ENCODE measurements at regions not wholly inside any gene's neighbourhood (a gene's known extent, or its start where the extent isn't known, plus 50 kb on each side); places are given as distances from the start of the nearest gene placed in this dataset.

DNA sequence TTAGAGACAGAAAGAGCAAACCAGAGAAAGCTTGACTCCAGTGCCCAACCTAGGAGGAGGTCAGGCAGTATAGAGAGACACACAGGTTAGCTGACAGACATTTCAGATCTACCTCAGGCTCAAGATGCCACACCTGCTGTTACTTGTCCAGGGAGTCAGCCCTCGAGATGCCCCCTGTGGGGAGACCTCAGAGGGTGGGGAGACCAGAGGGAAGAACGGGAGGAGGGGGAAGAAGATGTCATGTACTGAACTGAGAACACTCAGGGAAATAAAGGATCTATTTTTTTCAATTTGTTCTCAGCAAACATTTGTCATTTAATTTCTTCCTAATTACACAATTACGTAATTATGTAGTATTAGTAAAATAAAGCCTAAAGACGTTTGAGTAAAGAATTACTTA is 196.3 kb upstream of the CADM1 start:
- no peaks in the 10 kb centered on the region for H3K4me1 Mint-ChIP-seq (ENCODE audit: unreplicated experiment)
- no peaks in the 10 kb centered on the region for H3K9me3 Mint-ChIP-seq (ENCODE audit: unreplicated experiment)
- no peaks in the 10 kb centered on the region for H3K36me3 Mint-ChIP-seq (ENCODE audit: low read depth, unreplicated experiment)
- no peak overlapping the region for H3K27ac Mint-ChIP-seq (ENCODE audit: unreplicated experiment)
- no peak for DNase-seq (ENCODE audit: low spot score)
- TF ChIP-seq, protein P1, sequence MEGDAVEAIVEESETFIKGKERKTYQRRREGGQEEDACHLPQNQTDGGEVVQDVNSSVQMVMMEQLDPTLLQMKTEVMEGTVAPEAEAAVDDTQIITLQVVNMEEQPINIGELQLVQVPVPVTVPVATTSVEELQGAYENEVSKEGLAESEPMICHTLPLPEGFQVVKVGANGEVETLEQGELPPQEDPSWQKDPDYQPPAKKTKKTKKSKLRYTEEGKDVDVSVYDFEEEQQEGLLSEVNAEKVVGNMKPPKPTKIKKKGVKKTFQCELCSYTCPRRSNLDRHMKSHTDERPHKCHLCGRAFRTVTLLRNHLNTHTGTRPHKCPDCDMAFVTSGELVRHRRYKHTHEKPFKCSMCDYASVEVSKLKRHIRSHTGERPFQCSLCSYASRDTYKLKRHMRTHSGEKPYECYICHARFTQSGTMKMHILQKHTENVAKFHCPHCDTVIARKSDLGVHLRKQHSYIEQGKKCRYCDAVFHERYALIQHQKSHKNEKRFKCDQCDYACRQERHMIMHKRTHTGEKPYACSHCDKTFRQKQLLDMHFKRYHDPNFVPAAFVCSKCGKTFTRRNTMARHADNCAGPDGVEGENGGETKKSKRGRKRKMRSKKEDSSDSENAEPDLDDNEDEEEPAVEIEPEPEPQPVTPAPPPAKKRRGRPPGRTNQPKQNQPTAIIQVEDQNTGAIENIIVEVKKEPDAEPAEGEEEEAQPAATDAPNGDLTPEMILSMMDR (IDR thresholded peaks at IDR 0.05; ENCODE audit: unreplicated experiment) = no peak
- H3K4me3 Mint-ChIP-seq (ENCODE audit: unreplicated experiment) = no peak overlapping the region
- no peaks in the 10 kb centered on the region for H3K27me3 Mint-ChIP-seq (ENCODE audit: unreplicated experiment)

DNA sequence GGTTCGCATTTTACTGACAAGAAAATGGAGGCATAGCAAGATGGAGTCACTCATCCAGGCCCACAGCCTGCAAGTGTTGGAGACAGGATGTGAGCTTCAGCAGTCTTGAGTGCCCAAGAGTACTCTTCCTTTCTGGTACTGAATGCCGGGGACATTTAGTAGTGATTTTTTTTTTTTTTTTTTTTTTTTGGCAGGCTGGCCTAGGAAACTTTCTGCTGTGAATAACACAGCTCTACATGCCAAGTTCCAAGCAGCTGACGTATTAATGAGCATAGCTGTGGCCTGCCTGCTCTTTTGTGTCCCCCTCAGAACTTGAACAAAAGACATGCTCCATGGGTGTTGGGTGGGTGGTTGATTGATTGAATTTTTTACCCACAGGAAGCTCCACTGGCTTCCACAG is 195.5 kb upstream of the CADM1 start:
- H3K4me3 Mint-ChIP-seq (ENCODE audit: unreplicated experiment) = no peak overlapping the region
- H3K4me1 Mint-ChIP-seq (ENCODE audit: unreplicated experiment) = no peaks in the 10 kb centered on the region
- TF ChIP-seq, protein P1 (IDR thresholded peaks at IDR 0.05; ENCODE audit: unreplicated experiment) = no peak
- H3K9me3 Mint-ChIP-seq (ENCODE audit: unreplicated experiment) = no peaks in the 10 kb centered on the region
- H3K36me3 Mint-ChIP-seq (ENCODE audit: low read depth, unreplicated experiment) = no peaks in the 10 kb centered on the region
- DNase-seq (ENCODE audit: low spot score) = no peak
- no peaks in the 10 kb centered on the region for H3K27me3 Mint-ChIP-seq (ENCODE audit: unreplicated experiment)
- no peak overlapping the region for H3K27ac Mint-ChIP-seq (ENCODE audit: unreplicated experiment)

DNA sequence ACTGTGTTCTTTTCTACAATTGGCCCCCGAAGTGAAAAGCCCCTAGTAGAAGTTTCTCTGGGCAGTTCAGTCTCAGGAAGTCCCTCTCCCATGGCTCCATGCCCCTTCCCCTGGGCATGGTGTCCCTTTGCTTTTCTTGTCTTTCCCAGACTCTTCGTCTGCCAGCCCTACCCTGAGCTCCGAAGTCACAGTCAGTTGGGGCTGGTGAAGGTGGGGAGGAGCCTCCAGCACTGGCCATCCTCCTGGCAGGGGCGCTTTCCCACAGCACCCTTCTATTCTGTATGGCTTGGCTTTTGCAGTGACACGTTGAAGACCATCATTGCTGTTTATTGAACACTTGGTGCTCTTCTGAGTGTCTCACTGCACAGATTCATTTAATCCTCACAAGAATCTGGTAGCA is 195.1 kb upstream of the CADM1 start:
- Mint-ChIP-seq H3K36me3 (ENCODE audit: low read depth, unreplicated experiment) (no peaks in the 10 kb centered on the region), H3K27me3 (ENCODE audit: unreplicated experiment) (no peaks in the 10 kb centered on the region), H3K4me3 (ENCODE audit: unreplicated experiment) (no peak overlapping the region), H3K9me3 (ENCODE audit: unreplicated experiment) (no peaks in the 10 kb centered on the region), H3K4me1 (ENCODE audit: unreplicated experiment) (no peaks in the 10 kb centered on the region), H3K27ac (ENCODE audit: unreplicated experiment) (no peak overlapping the region)
- TF ChIP-seq, protein P1 (IDR thresholded peaks at IDR 0.05; ENCODE audit: unreplicated experiment) = no peak
- DNase-seq (ENCODE audit: low spot score) = no peak

DNA sequence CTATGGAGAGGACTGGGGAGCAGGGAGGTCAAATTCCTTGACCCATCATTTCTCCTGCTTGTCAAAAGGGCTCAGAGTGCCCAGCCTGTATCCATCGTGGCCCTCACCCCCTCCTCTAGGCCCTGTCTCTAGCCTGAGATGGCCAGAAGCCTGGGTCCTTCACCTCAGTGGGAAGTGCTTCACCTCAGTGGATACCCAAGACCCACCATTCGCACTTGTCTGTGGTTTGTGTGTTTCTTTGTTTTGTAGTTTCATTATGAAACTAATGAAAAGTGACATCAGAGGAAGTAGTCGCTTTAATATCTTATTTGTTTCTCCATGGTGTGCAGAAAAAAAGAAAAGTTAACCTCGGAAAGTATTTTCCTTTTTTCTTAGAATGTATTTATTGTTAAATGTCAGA is 194.0 kb upstream of the CADM1 start:
- H3K4me1 Mint-ChIP-seq (ENCODE audit: unreplicated experiment) = no peaks in the 10 kb centered on the region
- no peaks in the 10 kb centered on the region for H3K36me3 Mint-ChIP-seq (ENCODE audit: low read depth, unreplicated experiment)
- no peak overlapping the region for H3K4me3 Mint-ChIP-seq (ENCODE audit: unreplicated experiment)
- no peaks in the 10 kb centered on the region for H3K9me3 Mint-ChIP-seq (ENCODE audit: unreplicated experiment)
- TF ChIP-seq, protein P1 (IDR thresholded peaks at IDR 0.05; ENCODE audit: unreplicated experiment) = no peak
- no peak overlapping the region for H3K27ac Mint-ChIP-seq (ENCODE audit: unreplicated experiment)
- DNase-seq (ENCODE audit: low spot score) = no peak
- H3K27me3 Mint-ChIP-seq (ENCODE audit: unreplicated experiment) = no peaks in the 10 kb centered on the region

DNA sequence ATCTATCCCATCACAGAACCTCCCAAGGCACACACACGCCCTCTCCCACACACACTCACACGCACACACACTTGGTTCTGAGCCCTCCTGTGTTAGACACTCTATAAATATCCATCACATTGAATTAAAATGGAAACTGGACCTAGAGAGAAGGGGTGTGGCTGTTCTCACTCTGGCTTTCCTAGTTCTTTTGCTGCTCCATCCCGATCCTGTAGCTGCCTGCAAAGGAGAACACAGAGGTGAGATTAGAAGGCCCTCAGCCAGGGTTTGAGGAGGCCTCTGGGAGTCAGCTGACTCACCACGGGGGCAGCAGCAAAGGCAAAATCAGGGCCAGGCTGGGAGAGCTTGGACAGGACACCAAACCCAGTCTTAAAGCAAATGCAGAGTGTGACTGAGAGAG is 192.3 kb upstream of the CADM1 start:
- TF ChIP-seq, protein P1 (IDR thresholded peaks at IDR 0.05; ENCODE audit: unreplicated experiment) = no peak
- no peak for DNase-seq (ENCODE audit: low spot score)
- H3K27ac Mint-ChIP-seq (ENCODE audit: unreplicated experiment) = no peak overlapping the region
- no peaks in the 10 kb centered on the region for H3K27me3 Mint-ChIP-seq (ENCODE audit: unreplicated experiment)
- H3K9me3 Mint-ChIP-seq (ENCODE audit: unreplicated experiment) = no peaks in the 10 kb centered on the region
- no peak overlapping the region for H3K4me3 Mint-ChIP-seq (ENCODE audit: unreplicated experiment)
- no peaks in the 10 kb centered on the region for H3K4me1 Mint-ChIP-seq (ENCODE audit: unreplicated experiment)
- H3K36me3 Mint-ChIP-seq (ENCODE audit: low read depth, unreplicated experiment) = no peaks in the 10 kb centered on the region

Data from endothelial cell (in vitro differentiated cells).